A549 (cell line): ENCODE measurements at regions not wholly inside any gene's neighbourhood (a gene's known extent, or its start where the extent isn't known, plus 50 kb on each side); places are given as distances from the start of the nearest gene placed in this dataset.

Experiments
- ATAC-seq, 2 experiments: fragments of 200-7000 bp in 1 of 2; fragments of >200 bp in 1 of 2; cut with Nextera tagmentation in 1 of 2; cut with Tn5 transposase in 1 of 2; 3 replicates each; pipeline versions ENCODE4 v1.8.0 to v1.9.1; 2018 to 2020; ENCODE audit warnings: mild to moderate bottlenecking in 1 of 2, moderate library complexity in 1 of 2
- CTCF ChIA-PET: fragments of 300-600 bp; sonication (Branson Sonifier 250); formaldehyde crosslinking; extraction: SDS; loops from one replicate; lab custom pipeline; 2021; ENCODE audit warnings: antibody characterized with exemption, inconsistent platforms; lab: Yijun Ruan, JAX
- POLR2A ChIA-PET: fragments of 350-600 bp; formaldehyde crosslinking; extraction: SDS; loops from one replicate; lab custom pipeline; 2021; ENCODE audit warnings: antibody characterized with exemption, inconsistent platforms; lab: Yijun Ruan, JAX
- DNase-seq, 2 experiments: peaks; one replicate each; pipeline versions ENCODE4 v3.0.0 to v3.0.0-alpha.2; 2011 to 2016; ENCODE audit warnings: low read depth in 1 of 2, low spot score in 1 of 2
- FAIRE-seq: peaks from 2 replicates; lab custom pipeline; 2011; peaks lifted over from hg19 to GRCh38; lab: Jason Lieb, UNC
- H3K27ac ChIP-seq, 2 experiments: fragments of >200 bp; sonication (Bioruptor Twin); formaldehyde crosslinking; 3 replicates each; pipeline ENCODE4 v1.5.1; 2016 to 2017
- H3K4me1 ChIP-seq: fragments of >200 bp; sonication (Bioruptor Twin); formaldehyde crosslinking; 3 replicates; pipeline ENCODE4 v1.6.1; 2016
- H3K4me2 ChIP-seq: fragments of >200 bp; sonication (Bioruptor Twin); formaldehyde crosslinking; 3 replicates; pipeline ENCODE4 v1.6.1; 2016
- H3K4me3 ChIP-seq: fragments of >200 bp; sonication (Bioruptor Twin); formaldehyde crosslinking; 3 replicates; pipeline ENCODE4 v1.5.1; 2016
- H3K9me3 ChIP-seq: fragments of >200 bp; sonication (Bioruptor Twin); formaldehyde crosslinking; 3 replicates; pipeline ENCODE4 v1.6.1; 2016
- BCL3 ChIP-seq: fragments of >200 bp; sonication (Bioruptor Twin); formaldehyde crosslinking; IDR thresholded peaks from 3 replicates; pipeline ENCODE4 v1.6.1; 2016
- BHLHE40 ChIP-seq: IDR thresholded peaks from 2 replicates; pipeline ENCODE4 v1.6.1; 2012; ENCODE audit warnings: low read depth, low read length, inconsistent platforms
- EHF ChIP-seq: fragments of 250-450 bp; sonication (Bioruptor Pico); IDR thresholded peaks from 2 replicates; pipeline ENCODE4 v1.5.0; 2020; ENCODE audit warnings: mild to moderate bottlenecking
- EHMT2 ChIP-seq: fragments of 200-600 bp; sonication (generic); IDR thresholded peaks from 2 replicates; pipeline ENCODE4 v1.6.1; 2016; ENCODE audit warnings: antibody characterized with exemption, low read depth, mild to moderate bottlenecking, moderate library complexity
- ESRRA ChIP-seq: fragments of 150-350 bp; IDR thresholded peaks from 2 replicates; pipeline ENCODE4 v1.6.1; 2014; ENCODE audit warnings: mild to moderate bottlenecking, low read length, borderline replicate concordance
- FOXS1 ChIP-seq: fragments of 250-450 bp; sonication (Bioruptor Pico); IDR thresholded peaks from 2 replicates; pipeline ENCODE4 v1.5.0; 2020; ENCODE audit warnings: mild to moderate bottlenecking, moderate library complexity
- GATA3 ChIP-seq: IDR thresholded peaks from 2 replicates; pipeline ENCODE4 v1.6.1; 2012; ENCODE audit warnings: borderline replicate concordance
- HES2 ChIP-seq: fragments of >200 bp; sonication (Bioruptor Twin); formaldehyde crosslinking; IDR thresholded peaks from 2 replicates; pipeline ENCODE4 v1.6.1; 2016
- HEYL ChIP-seq: fragments of 250-450 bp; sonication (Bioruptor Pico); IDR thresholded peaks from 2 replicates; pipeline ENCODE4 v1.8.0; 2021; ENCODE audit warnings: mild to moderate bottlenecking, moderate library complexity
- HMGXB4 ChIP-seq: fragments of 250-450 bp; sonication (Bioruptor Pico); IDR thresholded peaks from 2 replicates; pipeline ENCODE4 v1.5.0; 2021; ENCODE audit warnings: mild to moderate bottlenecking, moderate library complexity, borderline replicate concordance
- HOXA7 ChIP-seq: fragments of 250-450 bp; sonication (Bioruptor Pico); IDR thresholded peaks from 2 replicates; pipeline ENCODE4 v1.5.0; 2020; ENCODE audit warnings: mild to moderate bottlenecking, moderate library complexity
- HOXB13 ChIP-seq: fragments of 250-450 bp; sonication (Bioruptor Pico); IDR thresholded peaks from 2 replicates; pipeline ENCODE4 v1.5.0; 2020; ENCODE audit warnings: low read depth, mild to moderate bottlenecking, moderate library complexity
- MAFK ChIP-seq: fragments of 450-650 bp; IDR thresholded peaks from 2 replicates; pipeline ENCODE4 v1.6.1; 2014; ENCODE audit not compliant: partially characterized antibody
- MAX ChIP-seq: IDR thresholded peaks from 2 replicates; pipeline ENCODE4 v1.6.1; 2012
- MYC ChIP-seq: IDR thresholded peaks from 2 replicates; pipeline ENCODE4 v1.6.1; 2012; ENCODE audit warnings: mild to moderate bottlenecking, inconsistent platforms, low read length, improper control_type of control experiment, borderline replicate concordance
- NFE2L2 ChIP-seq: fragments of 150-350 bp; conservative IDR thresholded peaks from 2 replicates; pipeline ENCODE4 v1.6.1; 2014; ENCODE audit warnings: low read length
- NR3C1 ChIP-seq: fragments of >200 bp; sonication (Bioruptor Twin); formaldehyde crosslinking; IDR thresholded peaks from 3 replicates; pipeline ENCODE4 v1.6.1; 2017
- PBX3 ChIP-seq: IDR thresholded peaks from 2 replicates; pipeline ENCODE4 v1.6.1; 2012
- POLR2A ChIP-seq: IDR thresholded peaks from 2 replicates; pipeline ENCODE4 v1.6.1; 2012; ENCODE audit warnings: mild to moderate bottlenecking, low read length
- POLR2AphosphoS2 ChIP-seq: conservative IDR thresholded peaks from 2 replicates; pipeline ENCODE4 v1.6.1; 2012; ENCODE audit warnings: low read length, improper control_type of control experiment, inconsistent platforms
- RARB ChIP-seq: fragments of 250-450 bp; sonication (Bioruptor Pico); IDR thresholded peaks from 2 replicates; pipeline ENCODE4 v1.8.0; 2021; ENCODE audit warnings: mild to moderate bottlenecking, moderate library complexity
- RFX5 ChIP-seq: fragments of 450-650 bp; IDR thresholded peaks from 2 replicates; pipeline ENCODE4 v1.7.1; 2014; ENCODE audit warnings: antibody characterized with exemption, mild to moderate bottlenecking, moderate library complexity
- RNF2 ChIP-seq: fragments of 200-600 bp; sonication (generic); IDR thresholded peaks from 2 replicates; pipeline ENCODE4 v1.6.1; 2016; ENCODE audit warnings: low read depth, mild to moderate bottlenecking, antibody characterized with exemption, moderate library complexity, borderline replicate concordance
- TFCP2L1 ChIP-seq: fragments of 250-450 bp; sonication (Bioruptor Pico); IDR thresholded peaks from 2 replicates; pipeline ENCODE4 v1.5.0; 2021; ENCODE audit warnings: mild to moderate bottlenecking
- ZC3H11A ChIP-seq: fragments of 450-650 bp; IDR thresholded peaks from 2 replicates; pipeline ENCODE4 v1.6.1; 2014; ENCODE audit warnings: antibody characterized with exemption, mild to moderate bottlenecking
- WGBS: methylation state at CpG from one replicate; pipeline ENCODE4 v1.1.6; 2017; ENCODE audit errors: missing lambda C conversion rate; 5-methylcytosine and 5-hydroxymethylcytosine counted together

GRCh38 chr1:215345208-215345607 is 221.9 kb upstream of the KCTD3 start:
- CTCF ChIA-PET = no interaction called here
- no peak for FAIRE-seq
- no peak for ATAC-seq
- H3K4me3 ChIP-seq = no peak overlapping the region
- H3K27ac ChIP-seq = no peak overlapping the region
- no peaks in the 10 kb centered on the region for H3K9me3 ChIP-seq
- no peak for DNase-seq
- H3K4me2 ChIP-seq = no peak overlapping the region
- no peaks in the 10 kb centered on the region for H3K4me1 ChIP-seq
- POLR2A ChIA-PET = no interaction called here
- TF ChIP-seq POLR2AphosphoS2 (no peak), BCL3 (no peak), ZC3H11A (no peak), HMGXB4 (CRISPR knock-in tag) (no peak), HEYL (CRISPR knock-in tag) (no peak), ESRRA (no peak), BHLHE40 (no peak), EHMT2 (no peak)

- no peaks in the 10 kb centered on the region for H3K9me3 ChIP-seq
- DNase-seq = no peak
- no peak for FAIRE-seq
- no peak overlapping the region for H3K4me3 ChIP-seq
- no peak overlapping the region for H3K27ac ChIP-seq
- ATAC-seq = no peak
- 39% methylated on average over 3 of the region's 3 CpGs for WGBS
- POLR2A ChIA-PET = no interaction called here
- TF ChIP-seq MAFK = no peak
- no peak for TF ChIP-seq MAX
- TF ChIP-seq BHLHE40 = no peak
- no peak for TF ChIP-seq RNF2
- TF ChIP-seq PBX3 = no peak
- TF ChIP-seq HES2 = no peak
- no peak for TF ChIP-seq GATA3
- TF ChIP-seq HOXB13 (CRISPR knock-in tag) = no peak
- TF ChIP-seq HOXA7 (CRISPR knock-in tag) = no peak
- no peak for TF ChIP-seq NR3C1
- TF ChIP-seq POLR2A = no peak
- no peak for TF ChIP-seq RARB
- no peak for TF ChIP-seq FOXS1 (CRISPR knock-in tag)
- TF ChIP-seq TFCP2L1 (CRISPR knock-in tag) = no peak
- TF ChIP-seq EHF = no peak
- no peak for TF ChIP-seq RFX5
- no peak for TF ChIP-seq NFE2L2
- no peak for TF ChIP-seq MYC
- CTCF ChIA-PET = no interaction called here
- no peaks in the 10 kb centered on the region for H3K4me1 ChIP-seq
- H3K4me2 ChIP-seq = no peak overlapping the region
Measured at GRCh38 chr1:215345766-215346165, 221.3 kb upstream of the KCTD3 start.
